Lower lobe of right lung (tissue), 2 donors: ENCODE measurements at regions not wholly inside any gene's neighbourhood (a gene's known extent, or its start where the extent isn't known, plus 50 kb on each side); places are given as distances from the start of the nearest gene placed in this dataset.

Source experiments
- ATAC-seq, 2 donors: fragments of 200-7000 bp; cut with Tn5 transposase; one replicate each; pipeline ENCODE4 v1.9.1; 2020 to 2022; ENCODE audit warnings: mild to moderate bottlenecking in 2 of 2, moderate library complexity in 2 of 2
- DNase-seq: peaks from one replicate; pipeline ENCODE4 v3.0.0-alpha.2; 2020
- H3K27ac ChIP-seq: fragments of 200-600 bp; one replicate; pipeline ENCODE4 v1.8.0; 2022
- H3K27me3 ChIP-seq: fragments of 200-600 bp; one replicate; pipeline ENCODE4 v1.8.0; 2022; ENCODE audit warnings: low read depth
- H3K36me3 ChIP-seq: fragments of 200-600 bp; one replicate; pipeline ENCODE4 v1.8.0; 2022; ENCODE audit warnings: mild to moderate bottlenecking
- H3K4me1 ChIP-seq: fragments of 200-600 bp; one replicate; pipeline ENCODE4 v1.8.0; 2022
- H3K4me3 ChIP-seq: fragments of 200-600 bp; one replicate; pipeline ENCODE4 v1.8.0; 2022; ENCODE audit warnings: mild to moderate bottlenecking
- H3K9me3 ChIP-seq: fragments of 200-600 bp; one replicate; pipeline ENCODE4 v1.8.0; 2022
- CTCF ChIP-seq: fragments of 200-600 bp; IDR thresholded peaks from one replicate; pipeline ENCODE4 v1.8.0; 2022; ENCODE audit warnings: antibody characterized with exemption, mild to moderate bottlenecking
- intact Hi-C: fragments of 100-400 bp; cut with DNase I; formaldehyde crosslinking; loops from one replicate; pipeline ENCODE4 v1.11.0; 2022
- donor health status: DM: no; HTN: yes; CAD: no; lungs with severe emphysema.

DNA sequence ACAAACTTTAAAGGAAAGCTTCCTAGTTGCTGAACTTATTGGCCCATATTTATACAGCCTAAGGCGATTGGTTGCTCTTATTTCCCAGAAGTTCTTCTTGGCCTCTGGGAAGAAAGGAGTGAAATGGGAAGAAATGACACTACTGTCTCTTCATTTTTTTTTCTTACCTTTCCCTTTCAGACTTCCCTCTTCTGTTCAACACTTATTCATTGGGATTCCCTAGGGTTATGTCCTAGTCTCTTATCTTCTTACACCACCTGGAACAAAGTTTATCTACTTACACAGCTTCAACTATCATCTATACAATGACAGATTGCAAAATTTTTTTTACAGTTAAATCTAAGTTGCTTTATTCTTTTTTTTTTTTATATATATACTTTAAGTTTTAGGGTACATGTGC, 68.0 kb downstream of the SNX12 start:
- ATAC-seq: no peak
- no peak for TF ChIP-seq CTCF
- intact Hi-C loops: no loop called here

GRCh38 chrX:70998411-70999027, 67.6 kb upstream of the SLC7A3 start:
- H3K4me3 ChIP-seq: no peak overlapping the region
- TF ChIP-seq CTCF: peak; percentile 17
- DNase-seq (no peak), ATAC-seq (no peak)
- H3K4me1 ChIP-seq: no peaks in the 10 kb centered on the region
- intact Hi-C loops: no loop called here
- no peaks in the 10 kb centered on the region for H3K27me3 ChIP-seq
- no peaks in the 10 kb centered on the region for H3K9me3 ChIP-seq
- no peak overlapping the region for H3K27ac ChIP-seq
- H3K36me3 ChIP-seq: no peaks in the 10 kb centered on the region

More for the DNA sequence above, 68.0 kb downstream of the SNX12 start:
- Histone ChIP-seq H3K27me3 (no peaks in the 10 kb centered on the region), H3K9me3 (no peaks in the 10 kb centered on the region), H3K27ac (no peak overlapping the region), H3K4me1 (no peaks in the 10 kb centered on the region), H3K36me3 (no peaks in the 10 kb centered on the region), H3K4me3 (no peak overlapping the region)
- no peak for DNase-seq

GRCh38 chrX:70995338-70995737, 64.4 kb upstream of the SLC7A3 start:
- H3K4me1 ChIP-seq: no peaks in the 10 kb centered on the region
- intact Hi-C loops: no loop called here

DNA sequence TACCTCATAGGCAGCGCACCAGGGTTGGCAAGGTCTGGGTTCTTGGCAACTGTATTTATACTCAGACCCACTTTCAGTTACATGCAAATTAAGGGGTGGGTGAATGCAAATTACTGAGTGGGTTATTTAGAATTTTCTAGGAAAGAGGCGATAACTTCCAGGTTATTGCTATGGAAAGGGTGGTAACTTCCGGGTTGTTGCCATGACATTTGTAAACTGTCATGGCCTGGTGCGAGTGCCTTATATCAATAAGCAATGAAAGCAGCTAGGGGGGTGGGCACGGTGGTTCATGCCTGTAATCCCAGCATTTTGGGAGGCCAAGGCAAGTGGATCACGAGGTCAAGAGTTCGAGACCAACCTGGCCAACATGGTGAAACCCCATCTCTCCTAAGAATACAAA, 57.5 kb upstream of the SLC7A3 start:
- H3K36me3 ChIP-seq: no peaks in the 10 kb centered on the region

More at GRCh38 chrX:70995338-70995737, 64.4 kb upstream of the SLC7A3 start:
- no peak overlapping the region for H3K27ac ChIP-seq
- ATAC-seq (no peak), DNase-seq (no peak)
- no peaks in the 10 kb centered on the region for H3K9me3 ChIP-seq
- no peaks in the 10 kb centered on the region for H3K27me3 ChIP-seq
- no peaks in the 10 kb centered on the region for H3K36me3 ChIP-seq
- no peak for TF ChIP-seq CTCF
- H3K4me3 ChIP-seq: no peak overlapping the region

More for the DNA sequence above, 57.5 kb upstream of the SLC7A3 start:
- H3K27ac ChIP-seq: no peak overlapping the region
- ATAC-seq (no peak), DNase-seq (no peak)
- no peaks in the 10 kb centered on the region for H3K27me3 ChIP-seq
- no peak overlapping the region for H3K4me3 ChIP-seq
- no peaks in the 10 kb centered on the region for H3K9me3 ChIP-seq
- intact Hi-C loops: no loop called here
- H3K4me1 ChIP-seq: no peaks in the 10 kb centered on the region
- TF ChIP-seq CTCF: no peak
